ENCODE measurements at regions not wholly inside any gene's neighbourhood (a gene's known extent, or its start where the extent isn't known, plus 50 kb on each side); places are given as distances from the start of the nearest gene placed in this dataset.
A peak's percentile ranks its signal among the peaks of the same experiment; 100 is the strongest.

- DNase-seq (ENCODE audit: low read depth in 3 of 3, low spot score in 2 of 3), result no peak
These were observed 265.6 kb upstream of the CDIN1 start for GRCh38 chr15:36313736-36314280.

GRCh38 chr15:36315649-36316048 lies 263.8 kb upstream of the CDIN1 start:
- no peak for DNase-seq (ENCODE audit: low read depth in 3 of 3, low spot score in 2 of 3)

GRCh38 chr15:36323615-36324014 lies 255.8 kb upstream of the CDIN1 start:
- no peak for DNase-seq (ENCODE audit: low read depth in 3 of 3, low spot score in 2 of 3)

GRCh38 chr15:36325206-36325605 lies 254.2 kb upstream of the CDIN1 start:
- DNase-seq (ENCODE audit: low read depth in 3 of 3, low spot score in 2 of 3), result no peak

- DNase-seq (ENCODE audit: low read depth in 3 of 3, low spot score in 2 of 3), result no peak
These were observed 249.8 kb upstream of the CDIN1 start for GRCh38 chr15:36329592-36329991.

GRCh38 chr15:36330598-36330997 lies 248.8 kb upstream of the CDIN1 start:
- DNase-seq (ENCODE audit: low read depth in 3 of 3, low spot score in 2 of 3), result no peak

- no peak for DNase-seq (ENCODE audit: low read depth in 3 of 3, low spot score in 2 of 3)
These were observed 247.7 kb upstream of the CDIN1 start for GRCh38 chr15:36331531-36332275.

- no peak for DNase-seq (ENCODE audit: low read depth in 3 of 3, low spot score in 2 of 3)
These were observed 247.1 kb upstream of the CDIN1 start for GRCh38 chr15:36332301-36332700.

- DNase-seq (ENCODE audit: low read depth in 3 of 3, low spot score in 2 of 3), result no peak
These were observed 246.5 kb upstream of the CDIN1 start for GRCh38 chr15:36332896-36333295.

- no peak for DNase-seq (ENCODE audit: low read depth in 3 of 3, low spot score in 2 of 3)
These were observed 245.4 kb upstream of the CDIN1 start for GRCh38 chr15:36334059-36334458.

- no peak for DNase-seq (ENCODE audit: low read depth in 3 of 3, low spot score in 2 of 3)
These were observed 244.2 kb upstream of the CDIN1 start for GRCh38 chr15:36335224-36335623.

- DNase-seq (ENCODE audit: low read depth in 3 of 3, low spot score in 2 of 3), result no peak
These were observed 243.8 kb upstream of the CDIN1 start for GRCh38 chr15:36335659-36336058.

- DNase-seq (ENCODE audit: low read depth in 3 of 3, low spot score in 2 of 3), result no peak
These were observed 234.5 kb upstream of the CDIN1 start for GRCh38 chr15:36344887-36345286.

GRCh38 chr15:36347272-36347858 lies 232.1 kb upstream of the CDIN1 start:
- DNase-seq (ENCODE audit: low read depth in 3 of 3, low spot score in 2 of 3), result no peak

GRCh38 chr15:36356466-36356865 lies 223.0 kb upstream of the CDIN1 start:
- no peak for DNase-seq (ENCODE audit: low read depth in 3 of 3, low spot score in 2 of 3)

GRCh38 chr15:36356978-36357601 lies 222.3 kb upstream of the CDIN1 start:
- peak; percentile 52 to 65 (median 53) for DNase-seq (ENCODE audit: low read depth in 3 of 3, low spot score in 2 of 3)

GRCh38 chr15:36358094-36358493 lies 221.3 kb upstream of the CDIN1 start:
- DNase-seq (ENCODE audit: low read depth in 3 of 3, low spot score in 2 of 3), result no peak

GRCh38 chr15:36358523-36358922 lies 220.9 kb upstream of the CDIN1 start:
- no peak for DNase-seq (ENCODE audit: low read depth in 3 of 3, low spot score in 2 of 3)

GRCh38 chr15:36359286-36359685 lies 220.1 kb upstream of the CDIN1 start:
- no peak for DNase-seq (ENCODE audit: low read depth in 3 of 3, low spot score in 2 of 3)

GRCh38 chr15:36361351-36361870 lies 218.0 kb upstream of the CDIN1 start:
- DNase-seq (ENCODE audit: low read depth in 3 of 3, low spot score in 2 of 3), result no peak

- DNase-seq (ENCODE audit: low read depth in 3 of 3, low spot score in 2 of 3), result no peak
These were observed 216.9 kb upstream of the CDIN1 start for GRCh38 chr15:36362509-36362915.

GRCh38 chr15:36363335-36363734 lies 216.1 kb upstream of the CDIN1 start:
- no peak for DNase-seq (ENCODE audit: low read depth in 3 of 3, low spot score in 2 of 3)
